ENCODE measurements at regions not wholly inside any gene's neighbourhood (a gene's known extent, or its start where the extent isn't known, plus 50 kb on each side); places are given as distances from the start of the nearest gene placed in this dataset.

DNA sequence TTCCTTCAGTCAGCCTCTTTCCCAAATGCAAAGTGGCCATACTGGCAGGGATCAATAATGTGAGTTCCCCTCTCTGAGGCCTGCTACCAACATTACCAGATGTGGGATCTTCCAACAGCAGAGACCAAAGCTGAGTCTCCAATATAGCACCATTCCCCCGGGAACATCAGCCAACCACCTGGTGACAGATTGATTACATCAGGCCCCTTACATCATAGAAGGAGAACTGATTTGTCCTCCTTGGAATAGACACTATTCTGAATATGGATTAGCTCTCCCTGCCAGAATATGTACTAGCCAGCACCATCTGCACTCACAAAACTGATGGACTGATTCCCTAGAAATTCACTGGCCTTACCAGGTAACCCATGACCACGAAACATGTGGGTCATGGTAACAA, 61.9 kb upstream of the CARMIL1 start:
- intact Hi-C loops (cut with micrococcal nuclease), result no loop called here
- DNase-seq, result no peak
- Mint-ChIP-seq H3K36me3 (ENCODE audit: low read depth) (no peaks in the 10 kb centered on the region), H3K9me3 (no peaks in the 10 kb centered on the region), H3K4me3 (no peak overlapping the region), H3K27me3 (no peaks in the 10 kb centered on the region), H3K4me1 (ENCODE audit: low read depth) (no peaks in the 10 kb centered on the region), H3K27ac (no peak overlapping the region)
- ChIA-PET POLR2A (no interaction called here), CTCF (interaction anchor here (1.3 to 1.4 kb wide), 2 partner anchors 8 to 273 kb away, joined by 3 to 7 read pairs; no protein-coding TSS in a partner anchor)
- ATAC-seq, result no peak
- TF ChIP-seq, protein P1, sequence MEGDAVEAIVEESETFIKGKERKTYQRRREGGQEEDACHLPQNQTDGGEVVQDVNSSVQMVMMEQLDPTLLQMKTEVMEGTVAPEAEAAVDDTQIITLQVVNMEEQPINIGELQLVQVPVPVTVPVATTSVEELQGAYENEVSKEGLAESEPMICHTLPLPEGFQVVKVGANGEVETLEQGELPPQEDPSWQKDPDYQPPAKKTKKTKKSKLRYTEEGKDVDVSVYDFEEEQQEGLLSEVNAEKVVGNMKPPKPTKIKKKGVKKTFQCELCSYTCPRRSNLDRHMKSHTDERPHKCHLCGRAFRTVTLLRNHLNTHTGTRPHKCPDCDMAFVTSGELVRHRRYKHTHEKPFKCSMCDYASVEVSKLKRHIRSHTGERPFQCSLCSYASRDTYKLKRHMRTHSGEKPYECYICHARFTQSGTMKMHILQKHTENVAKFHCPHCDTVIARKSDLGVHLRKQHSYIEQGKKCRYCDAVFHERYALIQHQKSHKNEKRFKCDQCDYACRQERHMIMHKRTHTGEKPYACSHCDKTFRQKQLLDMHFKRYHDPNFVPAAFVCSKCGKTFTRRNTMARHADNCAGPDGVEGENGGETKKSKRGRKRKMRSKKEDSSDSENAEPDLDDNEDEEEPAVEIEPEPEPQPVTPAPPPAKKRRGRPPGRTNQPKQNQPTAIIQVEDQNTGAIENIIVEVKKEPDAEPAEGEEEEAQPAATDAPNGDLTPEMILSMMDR (IDR thresholded peaks at IDR 0.05), result no peak

DNA sequence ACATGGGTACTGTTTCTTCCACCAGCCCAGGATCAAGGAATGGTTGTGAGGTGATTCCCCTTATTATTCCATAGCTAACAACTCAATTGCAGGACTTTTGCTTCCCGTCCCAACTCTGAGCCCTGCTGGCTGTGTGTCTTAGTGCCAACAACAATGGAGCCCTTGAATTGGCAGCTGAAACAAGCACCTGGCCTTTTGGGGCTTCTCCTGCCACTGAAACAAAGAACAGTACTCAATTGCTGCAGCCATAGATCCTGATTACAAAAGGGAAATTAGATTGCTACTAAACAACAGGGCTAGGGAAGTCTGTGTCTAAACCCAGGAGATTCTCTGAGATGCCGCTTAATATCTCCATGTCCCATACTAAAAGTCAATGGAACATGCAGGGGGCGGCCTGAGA, 61.3 kb upstream of the CARMIL1 start:
- no peaks in the 10 kb centered on the region for H3K36me3 Mint-ChIP-seq (ENCODE audit: low read depth)
- CTCF ChIA-PET, result interaction anchor here (1.3 to 1.4 kb wide), 2 partner anchors 8 to 272 kb away, joined by 3 to 7 read pairs; no protein-coding TSS in a partner anchor

DNA sequence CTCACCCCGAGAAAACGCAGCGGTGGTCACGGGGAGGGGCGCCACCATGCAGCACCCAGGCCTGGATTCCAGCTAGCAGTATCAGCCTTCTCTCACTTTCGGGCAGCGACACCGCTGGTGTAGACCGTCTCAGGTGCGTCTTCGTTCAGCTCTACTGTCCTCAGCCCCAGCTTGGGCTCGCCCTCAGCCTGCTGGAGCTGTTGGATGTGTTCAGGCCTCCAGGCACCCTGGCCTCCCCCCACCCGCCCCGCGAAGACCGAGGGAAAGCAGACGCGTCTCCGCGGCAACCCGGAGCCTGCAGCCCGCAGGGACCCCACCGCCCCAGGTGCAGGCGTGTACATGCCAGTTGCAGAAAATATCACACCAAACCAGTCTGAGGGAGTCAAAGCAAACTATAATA, 60.8 kb upstream of the CARMIL1 start:
- H3K27me3 Mint-ChIP-seq, result no peaks in the 10 kb centered on the region

More for the DNA sequence above, 61.3 kb upstream of the CARMIL1 start:
- POLR2A ChIA-PET, result no interaction called here
- Mint-ChIP-seq H3K4me1 (ENCODE audit: low read depth) (no peaks in the 10 kb centered on the region), H3K4me3 (no peak overlapping the region), H3K27ac (no peak overlapping the region), H3K9me3 (no peaks in the 10 kb centered on the region), H3K27me3 (no peaks in the 10 kb centered on the region)
- DNase-seq (no peak), ATAC-seq (no peak)
- TF ChIP-seq, protein P1 (IDR thresholded peaks at IDR 0.05), result no peak
- intact Hi-C loops (cut with micrococcal nuclease), result no loop called here

DNA sequence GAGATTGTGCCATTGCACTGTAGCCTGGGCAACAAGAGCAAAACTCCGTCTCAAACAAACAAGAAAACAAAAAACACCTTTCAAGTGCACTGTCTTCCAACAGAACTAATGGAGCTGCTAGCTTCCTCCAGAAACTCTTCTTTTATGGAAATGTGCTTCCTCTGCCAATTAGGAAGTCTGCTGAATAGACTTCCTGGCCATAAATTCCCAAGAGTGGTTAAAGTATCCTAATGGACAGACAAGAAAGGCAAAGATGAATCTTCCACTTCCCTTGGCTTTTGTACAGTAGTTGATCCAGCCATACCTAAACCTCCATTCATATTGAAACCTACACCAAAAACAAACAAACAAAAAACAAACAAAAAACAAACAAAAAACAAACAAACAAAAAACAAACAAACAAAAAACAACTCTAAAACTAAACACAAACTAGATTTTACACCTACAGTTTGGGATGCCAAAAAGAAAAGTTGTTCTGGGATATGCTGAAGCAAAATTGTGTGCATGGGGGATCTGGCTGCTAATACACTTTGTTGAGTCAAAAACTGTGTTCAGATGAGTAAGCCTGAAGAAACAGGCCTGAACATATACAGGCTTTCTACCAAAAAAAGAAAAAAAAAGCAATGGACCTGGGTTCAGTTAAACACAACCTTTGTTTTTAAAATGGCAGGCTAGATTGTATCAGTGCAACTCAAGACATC, 59.8 kb upstream of the CARMIL1 start:
- CTCF ChIA-PET, result interaction anchor here (1.4 to 2.4 kb wide), 3 partner anchors 46 to 337 kb away, joined by 4 to 6 read pairs (median 5); no protein-coding TSS in a partner anchor
- H3K36me3 Mint-ChIP-seq (ENCODE audit: low read depth), result no peaks in the 10 kb centered on the region
- DNase-seq, result no peak
- TF ChIP-seq, protein P1 (IDR thresholded peaks at IDR 0.05), result no peak
- H3K4me3 Mint-ChIP-seq, result no peak overlapping the region
- no peak overlapping the region for H3K27ac Mint-ChIP-seq
- peaks cover 11% of the 10 kb centered on the region for H3K4me1 Mint-ChIP-seq (ENCODE audit: low read depth)
- no peak for ATAC-seq
- peaks cover 4% of the 10 kb centered on the region for H3K27me3 Mint-ChIP-seq
- H3K9me3 Mint-ChIP-seq, result no peaks in the 10 kb centered on the region
- intact Hi-C loops (cut with micrococcal nuclease), result no loop called here
- POLR2A ChIA-PET, result no interaction called here

More for the DNA sequence above, 60.8 kb upstream of the CARMIL1 start:
- ChIA-PET POLR2A (no interaction called here), CTCF (interaction anchor here (1.4 kb wide), 2 partner anchors 272 to 338 kb away, joined by 4 to 7 read pairs; no protein-coding TSS in a partner anchor)
- intact Hi-C loops (cut with micrococcal nuclease), result no loop called here
- no peak overlapping the region for H3K27ac Mint-ChIP-seq
- peaks cover under 1% of the 10 kb centered on the region for H3K4me1 Mint-ChIP-seq (ENCODE audit: low read depth)
- ATAC-seq (no peak), DNase-seq (no peak)
- TF ChIP-seq, protein P1 (IDR thresholded peaks at IDR 0.05), result no peak
- no peak overlapping the region for H3K4me3 Mint-ChIP-seq
- no peaks in the 10 kb centered on the region for H3K36me3 Mint-ChIP-seq (ENCODE audit: low read depth)
- H3K9me3 Mint-ChIP-seq, result no peaks in the 10 kb centered on the region

DNA sequence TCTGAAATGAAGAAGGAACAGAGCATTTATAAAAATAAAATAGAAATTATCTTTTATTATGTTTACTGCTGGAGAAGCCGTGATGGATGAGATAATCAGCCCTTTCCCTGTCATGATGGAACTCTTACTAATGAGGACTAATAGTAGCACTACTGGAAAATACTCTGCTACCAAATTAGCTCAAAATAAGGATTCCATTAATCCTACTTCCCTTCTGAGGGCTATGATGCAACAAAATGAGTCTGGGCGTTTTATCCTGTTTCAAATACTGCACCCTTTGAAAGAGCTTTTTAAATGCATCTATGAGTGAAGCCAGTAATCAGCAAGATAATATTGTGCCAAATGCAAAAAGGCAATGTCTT, 59.3 kb upstream of the CARMIL1 start:
- intact Hi-C loops (cut with micrococcal nuclease), result loop anchor here (5.0 kb wide), 2 partner anchors 337 to 382 kb away; no protein-coding TSS in a partner anchor
- DNase-seq (no peak), ATAC-seq (no peak)
- CTCF ChIA-PET, result interaction anchor here (1.1 to 2.4 kb wide), 3 partner anchors 46 to 364 kb away, joined by 3 to 6 read pairs (median 5); no protein-coding TSS in a partner anchor
- H3K4me1 Mint-ChIP-seq (ENCODE audit: low read depth), result peaks cover 11% of the 10 kb centered on the region
- H3K36me3 Mint-ChIP-seq (ENCODE audit: low read depth), result no peaks in the 10 kb centered on the region
- POLR2A ChIA-PET, result no interaction called here
- no peak overlapping the region for H3K27ac Mint-ChIP-seq
- H3K4me3 Mint-ChIP-seq, result no peak overlapping the region
- H3K9me3 Mint-ChIP-seq, result no peaks in the 10 kb centered on the region
- TF ChIP-seq, protein P1 (IDR thresholded peaks at IDR 0.05), result no peak
- H3K27me3 Mint-ChIP-seq, result peaks cover 4% of the 10 kb centered on the region

All from activated CD8-positive, alpha-beta T cell treated with anti-CD3 and anti-CD28 coated beads for 36 hours (primary cell).